HCT116 (cell line): ENCODE measurements at regions not wholly inside any gene's neighbourhood (a gene's known extent, or its start where the extent isn't known, plus 50 kb on each side); places are given as distances from the start of the nearest gene placed in this dataset.

Experiments used
- ATAC-seq: fragments of 200-7000 bp; cut with Tn5 transposase; 2 replicates; pipeline ENCODE4 v1.9.1; 2020; ENCODE audit warnings: mild to moderate bottlenecking, moderate library complexity
- BruUV-seq: library from RNA; stranded (reverse); fragments of 400-500 nt; replicated peaks from 2 replicates; lab custom pipeline; 2021; lab: Mats Ljungman, UMichigan
- CTCF ChIA-PET: fragments of 300-600 bp; sonication (Branson Sonifier 250); formaldehyde crosslinking; loops from one replicate; lab custom pipeline; 2021; ENCODE audit warnings: antibody characterized with exemption; lab: Charles Lee
- POLR2A ChIA-PET: fragments of 300-600, 350-600 bp; sonication (Branson Sonifier 250); formaldehyde crosslinking; loops from one replicate; lab custom pipeline; 2021; ENCODE audit warnings: antibody characterized with exemption; lab: Charles Lee
- RAD21 ChIA-PET, 2 experiments: fragments of 300-600 bp; sonication (Branson Sonifier 250); formaldehyde crosslinking; loops; one replicate each; lab custom pipeline; 2023; ENCODE audit warnings: low total read pairs in 2 of 2; ENCODE audit not compliant: uncharacterized antibody in 2 of 2, unreplicated experiment in 2 of 2, low non-redundant PET in 1 of 2; lab: Charles Lee
- DNase-seq: peaks from one replicate; pipeline ENCODE4 v3.0.0-alpha.2; 2010; ENCODE audit warnings: low read depth, low spot score
- H2AFZ ChIP-seq: fragments of 200-600 bp; shearing (Covaris generic), sonication (generic); 2 replicates; pipeline ENCODE4 v1.6.1; 2017; ENCODE audit warnings: low read depth, mixed run types, mixed read lengths, antibody characterized with exemption, low read length; ENCODE audit not compliant: poor library complexity, severe bottlenecking
- H3K27ac ChIP-seq: 2 replicates; pipeline ENCODE4 v1.5.1; 2012; ENCODE audit warnings: low read depth, low read length
- H3K27me3 ChIP-seq: fragments of 200-600 bp; sonication (generic); 2 replicates; pipeline ENCODE4 v1.6.1; 2016; ENCODE audit warnings: mixed run types, low read length, mixed read lengths; ENCODE audit not compliant: insufficient read depth
- H3K36me3 ChIP-seq, 2 experiments: fragments of 200-500 bp in 1 of 2; fragments of 200-600 bp in 1 of 2; sonication (Bioruptor generic) in 1 of 2; sonication (generic) in 1 of 2; 2 replicates each; pipeline versions ENCODE4 v1.5.1 to v1.6.1; 2014 to 2016; ENCODE audit warnings: low read length in 2 of 2, inconsistent platforms in 1 of 2, mixed read lengths in 1 of 2, mixed run types in 1 of 2; ENCODE audit not compliant: insufficient read depth in 2 of 2, control insufficient read depth in 1 of 2
- H3K4me1 ChIP-seq, 2 experiments: fragments of 200-600 bp in 1 of 2; sonication (generic) in 1 of 2; 2 replicates each; pipeline versions ENCODE4 v1.5.1 to v1.6.1; 2012 to 2017; ENCODE audit warnings: low read length in 2 of 2, inconsistent platforms in 1 of 2, mild to moderate bottlenecking in 1 of 2, mixed read lengths in 1 of 2, mixed run types in 1 of 2, moderate library complexity in 1 of 2; ENCODE audit not compliant: insufficient read depth in 2 of 2, control insufficient read depth in 1 of 2
- H3K4me2 ChIP-seq: fragments of 200-600 bp; sonication (generic); 2 replicates; pipeline ENCODE4 v1.6.1; 2017; ENCODE audit warnings: mixed run types, low read length, mixed read lengths
- H3K4me3 ChIP-seq, 2 experiments: fragments of 200-600 bp in 1 of 2; sonication (generic) in 1 of 2; replicated peaks in 1 of 2; 2 replicates each; pipeline ENCODE4 v1.5.1; 2011 to 2016; ENCODE audit warnings: low read length in 2 of 2, control low read depth in 1 of 2, low read depth in 1 of 2, mild to moderate bottlenecking in 1 of 2, mixed read lengths in 1 of 2, mixed run types in 1 of 2
- H3K79me2 ChIP-seq: fragments of 200-600 bp; sonication (generic); 2 replicates; pipeline ENCODE4 v1.6.1; 2017; ENCODE audit warnings: mild to moderate bottlenecking, mixed run types, low read length, moderate library complexity, mixed read lengths; ENCODE audit not compliant: insufficient read depth
- H3K9ac ChIP-seq: fragments of 200-600 bp; sonication (generic); 2 replicates; pipeline ENCODE4 v1.6.1; 2016; ENCODE audit warnings: low read length, mixed read lengths
- H3K9me2 ChIP-seq: fragments of 200-600 bp; sonication (generic), shearing (Covaris generic); 2 replicates; pipeline ENCODE4 v1.6.1; 2017; ENCODE audit warnings: mixed run types, mild to moderate bottlenecking, moderate library complexity; ENCODE audit not compliant: insufficient read depth
- H3K9me3 ChIP-seq, 2 experiments: fragments of 200-500 bp in 1 of 2; fragments of 200-600 bp in 1 of 2; sonication (Bioruptor generic) in 1 of 2; sonication (generic) in 1 of 2; 2 replicates each; pipeline ENCODE4 v1.6.1; 2014 to 2017; ENCODE audit warnings: low read length in 2 of 2, mixed read lengths in 2 of 2, inconsistent platforms in 1 of 2, low read depth in 1 of 2, mild to moderate bottlenecking in 1 of 2, mixed run types in 1 of 2, moderate library complexity in 1 of 2; ENCODE audit not compliant: control insufficient read depth in 1 of 2, insufficient read depth in 1 of 2
- H4K20me1 ChIP-seq: fragments of 200-600 bp; sonication (generic), shearing (Covaris generic); 2 replicates; pipeline ENCODE4 v1.6.1; 2017; ENCODE audit warnings: mixed run types, mild to moderate bottlenecking, moderate library complexity; ENCODE audit not compliant: insufficient read depth
- CBX3 ChIP-seq: IDR thresholded peaks from 2 replicates; pipeline ENCODE4 v1.6.1; 2012; ENCODE audit warnings: low read depth
- CEBPB ChIP-seq: IDR thresholded peaks from 2 replicates; pipeline ENCODE4 v1.6.1; 2012; ENCODE audit warnings: low read depth
- EGR1 ChIP-seq: IDR thresholded peaks from 2 replicates; pipeline ENCODE4 v1.6.1; 2012; ENCODE audit warnings: low read depth
- ELF1 ChIP-seq: IDR thresholded peaks from 2 replicates; pipeline ENCODE4 v1.6.1; 2012; ENCODE audit warnings: low read depth, borderline replicate concordance
- EZH2 ChIP-seq: fragments of 200-600 bp; sonication (generic); IDR thresholded peaks from 2 replicates; pipeline ENCODE4 v1.6.1; 2017; ENCODE audit warnings: antibody characterized with exemption, mixed run types
- EZH2phosphoT487 ChIP-seq: fragments of 200-600 bp; IDR thresholded peaks from 2 replicates; pipeline ENCODE4 v1.6.1; 2018; ENCODE audit warnings: antibody characterized with exemption, borderline replicate concordance
- JUND ChIP-seq: IDR thresholded peaks from 2 replicates; pipeline ENCODE4 v1.6.1; 2012
- POLR2A ChIP-seq: IDR thresholded peaks from 2 replicates; pipeline ENCODE4 v1.7.0; 2011; ENCODE audit warnings: borderline replicate concordance; ENCODE audit not compliant: insufficient read depth, insufficient read length; ENCODE audit errors: extremely low read depth
- POLR2AphosphoS5 ChIP-seq: IDR thresholded peaks from 2 replicates; pipeline ENCODE4 v1.6.1; 2011; ENCODE audit warnings: mild to moderate bottlenecking, low read depth, low read length, moderate library complexity
- RAD21 ChIP-seq: IDR thresholded peaks from 2 replicates; pipeline ENCODE4 v1.6.1; 2012; ENCODE audit warnings: low read depth, mild to moderate bottlenecking
- SIN3A ChIP-seq: IDR thresholded peaks from 2 replicates; pipeline ENCODE4 v1.6.1; 2012; ENCODE audit warnings: low read depth
- SP1 ChIP-seq: IDR thresholded peaks from 2 replicates; pipeline ENCODE4 v1.6.1; 2012; ENCODE audit warnings: low read depth
- SRF ChIP-seq: IDR thresholded peaks from 2 replicates; pipeline ENCODE4 v1.6.1; 2012; ENCODE audit warnings: low read depth
- TCF7L2 ChIP-seq: IDR thresholded peaks from 2 replicates; pipeline ENCODE4 v1.7.0; 2011; ENCODE audit warnings: borderline replicate concordance, inconsistent platforms; ENCODE audit not compliant: insufficient read depth, insufficient read length; ENCODE audit errors: extremely low read depth
- ZFX ChIP-seq: fragments of 450-650 bp; IDR thresholded peaks from 2 replicates; pipeline ENCODE4 v1.6.1; 2017
- ZNF274 ChIP-seq: fragments of 200-500 bp; sonication (Bioruptor generic); IDR thresholded peaks from 2 replicates; pipeline ENCODE4 v1.6.1; 2014; ENCODE audit warnings: mild to moderate bottlenecking, low read depth, low read length, inconsistent platforms
- intact Hi-C: fragments of 100-400 bp; cut with micrococcal nuclease; formaldehyde crosslinking; loops from 2 replicates; pipeline ENCODE4 v1.10.0; 2022
- TF ChIP-seq, protein P1 (sequence below), 3 experiments: fragments of 200-600 bp in 1 of 3; sonication (generic) in 1 of 3; IDR thresholded peaks in 2 of 3; conservative IDR thresholded peaks in 1 of 3; 2 replicates each; pipeline ENCODE4 v1.5.1; 2012 to 2017; ENCODE audit warnings: low read depth in 2 of 3, low read length in 2 of 3, antibody characterized with exemption in 1 of 3, borderline replicate concordance in 1 of 3, control low read depth in 1 of 3, mild to moderate bottlenecking in 1 of 3, mixed read lengths in 1 of 3, mixed run types in 1 of 3, moderate library complexity in 1 of 3; ENCODE audit not compliant: insufficient read depth in 1 of 3
- TF ChIP-seq, protein P2 (sequence below): IDR thresholded peaks from 2 replicates; pipeline ENCODE4 v1.6.1; 2012
- TF ChIP-seq, protein P3 (sequence below): IDR thresholded peaks from 2 replicates; pipeline ENCODE4 v1.6.1; 2012; ENCODE audit warnings: low read depth
- TF ChIP-seq, protein P4 (sequence below): IDR thresholded peaks from 2 replicates; pipeline ENCODE4 v1.6.1; 2011; ENCODE audit warnings: mild to moderate bottlenecking, low read length, moderate library complexity; ENCODE audit not compliant: insufficient replicate concordance; ENCODE audit errors: extremely low read depth

DNA sequence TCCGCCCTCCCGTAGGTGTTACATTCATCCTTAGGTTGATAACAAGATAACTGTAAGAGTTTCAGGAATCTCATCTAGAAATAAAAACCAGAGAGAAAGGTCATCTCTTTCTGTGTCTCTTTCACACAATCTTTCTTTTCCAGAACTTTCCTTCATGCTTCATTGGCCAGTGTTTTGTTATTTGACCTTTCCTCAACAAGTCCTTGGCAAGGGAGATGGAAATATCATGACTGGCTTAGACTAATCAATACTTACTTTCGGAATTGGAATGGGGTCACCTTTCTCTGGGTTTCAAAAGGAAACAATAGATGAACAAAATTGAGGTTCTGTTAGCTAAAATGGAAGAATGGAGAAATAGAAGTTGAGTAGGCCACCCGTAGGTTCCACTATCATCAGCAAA lies 72.9 kb upstream of the PPP2R5A start:
- no peak overlapping the region for H2AFZ ChIP-seq
- ATAC-seq (no peak), DNase-seq (no peak)
- H4K20me1 ChIP-seq: no peaks in the 10 kb centered on the region
- ChIA-PET CTCF (no interaction called here), RAD21 (no interaction called here), POLR2A (no interaction called here)
- no peaks in the 10 kb centered on the region for H3K36me3 ChIP-seq
- no peaks in the 10 kb centered on the region for H3K27me3 ChIP-seq
- no peak for TF ChIP-seq SP1
- TF ChIP-seq, protein P1, sequence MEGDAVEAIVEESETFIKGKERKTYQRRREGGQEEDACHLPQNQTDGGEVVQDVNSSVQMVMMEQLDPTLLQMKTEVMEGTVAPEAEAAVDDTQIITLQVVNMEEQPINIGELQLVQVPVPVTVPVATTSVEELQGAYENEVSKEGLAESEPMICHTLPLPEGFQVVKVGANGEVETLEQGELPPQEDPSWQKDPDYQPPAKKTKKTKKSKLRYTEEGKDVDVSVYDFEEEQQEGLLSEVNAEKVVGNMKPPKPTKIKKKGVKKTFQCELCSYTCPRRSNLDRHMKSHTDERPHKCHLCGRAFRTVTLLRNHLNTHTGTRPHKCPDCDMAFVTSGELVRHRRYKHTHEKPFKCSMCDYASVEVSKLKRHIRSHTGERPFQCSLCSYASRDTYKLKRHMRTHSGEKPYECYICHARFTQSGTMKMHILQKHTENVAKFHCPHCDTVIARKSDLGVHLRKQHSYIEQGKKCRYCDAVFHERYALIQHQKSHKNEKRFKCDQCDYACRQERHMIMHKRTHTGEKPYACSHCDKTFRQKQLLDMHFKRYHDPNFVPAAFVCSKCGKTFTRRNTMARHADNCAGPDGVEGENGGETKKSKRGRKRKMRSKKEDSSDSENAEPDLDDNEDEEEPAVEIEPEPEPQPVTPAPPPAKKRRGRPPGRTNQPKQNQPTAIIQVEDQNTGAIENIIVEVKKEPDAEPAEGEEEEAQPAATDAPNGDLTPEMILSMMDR (IDR thresholded peaks at IDR 0.05 in 2 of 3, conservative IDR thresholded peaks at IDR 0.05 in 1 of 3; ENCODE audit: borderline replicate concordance in 1 of 3, insufficient read depth in 1 of 3, low read depth in 2 of 3, low read length in 2 of 3): no peak
- TF ChIP-seq, protein P2, sequence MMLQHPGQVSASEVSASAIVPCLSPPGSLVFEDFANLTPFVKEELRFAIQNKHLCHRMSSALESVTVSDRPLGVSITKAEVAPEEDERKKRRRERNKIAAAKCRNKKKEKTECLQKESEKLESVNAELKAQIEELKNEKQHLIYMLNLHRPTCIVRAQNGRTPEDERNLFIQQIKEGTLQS: no peak
- no peak for TF ChIP-seq ZNF274
- no peak for TF ChIP-seq CBX3
- TF ChIP-seq, protein P3, sequence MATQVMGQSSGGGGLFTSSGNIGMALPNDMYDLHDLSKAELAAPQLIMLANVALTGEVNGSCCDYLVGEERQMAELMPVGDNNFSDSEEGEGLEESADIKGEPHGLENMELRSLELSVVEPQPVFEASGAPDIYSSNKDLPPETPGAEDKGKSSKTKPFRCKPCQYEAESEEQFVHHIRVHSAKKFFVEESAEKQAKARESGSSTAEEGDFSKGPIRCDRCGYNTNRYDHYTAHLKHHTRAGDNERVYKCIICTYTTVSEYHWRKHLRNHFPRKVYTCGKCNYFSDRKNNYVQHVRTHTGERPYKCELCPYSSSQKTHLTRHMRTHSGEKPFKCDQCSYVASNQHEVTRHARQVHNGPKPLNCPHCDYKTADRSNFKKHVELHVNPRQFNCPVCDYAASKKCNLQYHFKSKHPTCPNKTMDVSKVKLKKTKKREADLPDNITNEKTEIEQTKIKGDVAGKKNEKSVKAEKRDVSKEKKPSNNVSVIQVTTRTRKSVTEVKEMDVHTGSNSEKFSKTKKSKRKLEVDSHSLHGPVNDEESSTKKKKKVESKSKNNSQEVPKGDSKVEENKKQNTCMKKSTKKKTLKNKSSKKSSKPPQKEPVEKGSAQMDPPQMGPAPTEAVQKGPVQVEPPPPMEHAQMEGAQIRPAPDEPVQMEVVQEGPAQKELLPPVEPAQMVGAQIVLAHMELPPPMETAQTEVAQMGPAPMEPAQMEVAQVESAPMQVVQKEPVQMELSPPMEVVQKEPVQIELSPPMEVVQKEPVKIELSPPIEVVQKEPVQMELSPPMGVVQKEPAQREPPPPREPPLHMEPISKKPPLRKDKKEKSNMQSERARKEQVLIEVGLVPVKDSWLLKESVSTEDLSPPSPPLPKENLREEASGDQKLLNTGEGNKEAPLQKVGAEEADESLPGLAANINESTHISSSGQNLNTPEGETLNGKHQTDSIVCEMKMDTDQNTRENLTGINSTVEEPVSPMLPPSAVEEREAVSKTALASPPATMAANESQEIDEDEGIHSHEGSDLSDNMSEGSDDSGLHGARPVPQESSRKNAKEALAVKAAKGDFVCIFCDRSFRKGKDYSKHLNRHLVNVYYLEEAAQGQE: no peak
- TF ChIP-seq TCF7L2: no peak
- no peak for TF ChIP-seq ZFX
- no peak for TF ChIP-seq POLR2A
- TF ChIP-seq POLR2AphosphoS5: no peak
- TF ChIP-seq SIN3A: no peak
- TF ChIP-seq, protein P4, sequence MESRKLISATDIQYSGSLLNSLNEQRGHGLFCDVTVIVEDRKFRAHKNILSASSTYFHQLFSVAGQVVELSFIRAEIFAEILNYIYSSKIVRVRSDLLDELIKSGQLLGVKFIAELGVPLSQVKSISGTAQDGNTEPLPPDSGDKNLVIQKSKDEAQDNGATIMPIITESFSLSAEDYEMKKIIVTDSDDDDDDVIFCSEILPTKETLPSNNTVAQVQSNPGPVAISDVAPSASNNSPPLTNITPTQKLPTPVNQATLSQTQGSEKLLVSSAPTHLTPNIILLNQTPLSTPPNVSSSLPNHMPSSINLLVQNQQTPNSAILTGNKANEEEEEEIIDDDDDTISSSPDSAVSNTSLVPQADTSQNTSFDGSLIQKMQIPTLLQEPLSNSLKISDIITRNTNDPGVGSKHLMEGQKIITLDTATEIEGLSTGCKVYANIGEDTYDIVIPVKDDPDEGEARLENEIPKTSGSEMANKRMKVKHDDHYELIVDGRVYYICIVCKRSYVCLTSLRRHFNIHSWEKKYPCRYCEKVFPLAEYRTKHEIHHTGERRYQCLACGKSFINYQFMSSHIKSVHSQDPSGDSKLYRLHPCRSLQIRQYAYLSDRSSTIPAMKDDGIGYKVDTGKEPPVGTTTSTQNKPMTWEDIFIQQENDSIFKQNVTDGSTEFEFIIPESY: no peak
- TF ChIP-seq JUND: no peak
- no peak for TF ChIP-seq ELF1
- TF ChIP-seq EGR1: no peak
- TF ChIP-seq CEBPB: no peak
- no peak for TF ChIP-seq EZH2
- TF ChIP-seq RAD21: no peak
- no peak for TF ChIP-seq EZH2phosphoT487
- no peak for TF ChIP-seq SRF
- H3K4me2 ChIP-seq: no peak overlapping the region
- no peak overlapping the region for H3K4me3 ChIP-seq
- no peak overlapping the region for H3K27ac ChIP-seq
- no peaks in the 10 kb centered on the region for H3K9me2 ChIP-seq
- no peak overlapping the region for H3K9ac ChIP-seq
- no TSS peak for BruUV-seq
- intact Hi-C loops: no loop called here
- no peaks in the 10 kb centered on the region for H3K9me3 ChIP-seq
- no peaks in the 10 kb centered on the region for H3K79me2 ChIP-seq
- no peaks in the 10 kb centered on the region for H3K4me1 ChIP-seq
